NCI-H187 treated with DMSO at 0.1 percent for 48 hours (cell line): ENCODE measurements at regions not wholly inside any gene's neighbourhood (a gene's known extent, or its start where the extent isn't known, plus 50 kb on each side); places are given as distances from the start of the nearest gene placed in this dataset.

ENCODE experiments used
- DNase-seq: peaks from one replicate; lab custom pipeline; 2025; lab: John Stamatoyannopoulos, UW

GRCh38 chr12:114902665-114903064, 218.7 kb upstream of the TBX3 start:
- DNase-seq: peak; percentile 57

- DNase-seq: no peak
Observed at GRCh38 chr12:114901316-114901715, 217.3 kb upstream of the TBX3 start.

- DNase-seq: no peak
Observed at GRCh38 chr12:114898159-114898558, 214.2 kb upstream of the TBX3 start.

GRCh38 chr12:114895827-114896226, 211.9 kb upstream of the TBX3 start:
- no peak for DNase-seq

GRCh38 chr12:114895081-114895480, 211.1 kb upstream of the TBX3 start:
- DNase-seq: no peak

GRCh38 chr12:114894076-114894475, 210.1 kb upstream of the TBX3 start:
- DNase-seq: no peak

- no peak for DNase-seq
Observed at GRCh38 chr12:114888928-114889584, 205.1 kb upstream of the TBX3 start.

GRCh38 chr12:114888448-114888847, 204.5 kb upstream of the TBX3 start:
- DNase-seq: no peak

GRCh38 chr12:114885501-114885900, 201.5 kb upstream of the TBX3 start:
- no peak for DNase-seq

GRCh38 chr12:114884575-114884974, 200.6 kb upstream of the TBX3 start:
- DNase-seq: no peak

GRCh38 chr12:114882083-114882482, 198.1 kb upstream of the TBX3 start:
- DNase-seq: no peak

- no peak for DNase-seq
Observed at GRCh38 chr12:114879354-114879753, 195.4 kb upstream of the TBX3 start.

- no peak for DNase-seq
Observed at GRCh38 chr12:114878781-114879180, 194.8 kb upstream of the TBX3 start.

- no peak for DNase-seq
Observed at GRCh38 chr12:114876968-114877680, 193.1 kb upstream of the TBX3 start.

- DNase-seq: no peak
Observed at GRCh38 chr12:114875313-114875712, 191.3 kb upstream of the TBX3 start.

GRCh38 chr12:114873656-114874055, 189.7 kb upstream of the TBX3 start:
- no peak for DNase-seq

- no peak for DNase-seq
Observed at GRCh38 chr12:114868995-114869834, 185.2 kb upstream of the TBX3 start.

- no peak for DNase-seq
Observed at GRCh38 chr12:114866331-114866730, 182.4 kb upstream of the TBX3 start.

- DNase-seq: no peak
Observed at GRCh38 chr12:114864837-114865551, 181.0 kb upstream of the TBX3 start.

- no peak for DNase-seq
Observed at GRCh38 chr12:114863911-114864310, 179.9 kb upstream of the TBX3 start.

- DNase-seq: no peak
Observed at GRCh38 chr12:114860969-114861368, 177.0 kb upstream of the TBX3 start.
